GM23248 (cell line): ENCODE measurements at regions not wholly inside any gene's neighbourhood (a gene's known extent, or its start where the extent isn't known, plus 50 kb on each side); places are given as distances from the start of the nearest gene placed in this dataset.
A peak's percentile ranks its signal among the peaks of the same experiment; 100 is the strongest.

ENCODE experiments used
- DNase-seq: peaks from one replicate; pipeline ENCODE4 v3.0.0-alpha.2; 2015
- H2AFZ ChIP-seq: fragments of 200-600 bp; sonication (generic); 2 replicates; pipeline ENCODE4 v1.6.1; 2016; ENCODE audit warnings: antibody characterized with exemption
- H3F3A ChIP-seq: fragments of 200-600 bp; sonication (generic); 2 replicates; pipeline ENCODE4 v1.6.1; 2016; ENCODE audit warnings: mild to moderate bottlenecking, antibody characterized with exemption, mixed run types; ENCODE audit not compliant: insufficient read depth
- H3K27ac ChIP-seq: fragments of 200-600 bp; sonication (generic); 2 replicates; pipeline ENCODE4 v1.5.1; 2016; ENCODE audit warnings: mild to moderate bottlenecking
- H3K27me3 ChIP-seq: fragments of 200-600 bp; sonication (generic); replicated peaks from 2 replicates; pipeline ENCODE4 v1.6.1; 2016; ENCODE audit warnings: mild to moderate bottlenecking; ENCODE audit not compliant: insufficient read depth
- H3K36me3 ChIP-seq: fragments of 200-600 bp; sonication (generic); 2 replicates; pipeline ENCODE4 v1.6.1; 2016; ENCODE audit warnings: low read depth, mild to moderate bottlenecking
- H3K4me1 ChIP-seq: fragments of 200-600 bp; sonication (generic); 2 replicates; pipeline ENCODE4 v1.6.1; 2016; ENCODE audit warnings: mild to moderate bottlenecking; ENCODE audit not compliant: insufficient read depth
- H3K4me2 ChIP-seq: fragments of 200-600 bp; sonication (generic); one replicate; pipeline ENCODE4 v1.6.1; 2016; ENCODE audit warnings: mild to moderate bottlenecking; ENCODE audit not compliant: unreplicated experiment
- H3K4me3 ChIP-seq: fragments of 200-600 bp; sonication (generic); 2 replicates; pipeline ENCODE4 v1.5.1; 2016; ENCODE audit warnings: mild to moderate bottlenecking
- H3K79me2 ChIP-seq: fragments of 200-600 bp; sonication (generic); 2 replicates; pipeline ENCODE4 v1.6.1; 2016; ENCODE audit warnings: mild to moderate bottlenecking; ENCODE audit not compliant: insufficient read depth
- H3K9ac ChIP-seq: fragments of 200-600 bp; sonication (generic); 2 replicates; pipeline ENCODE4 v1.6.1; 2016; ENCODE audit warnings: mild to moderate bottlenecking
- H3K9me2 ChIP-seq: fragments of 200-600 bp; sonication (generic); 2 replicates; pipeline ENCODE4 v1.6.1; 2016; ENCODE audit warnings: mixed run types, mild to moderate bottlenecking, moderate library complexity; ENCODE audit not compliant: insufficient read depth
- H3K9me3 ChIP-seq: fragments of 200-600 bp; sonication (generic); one replicate; pipeline ENCODE4 v1.6.1; 2017; ENCODE audit warnings: low read depth
- H4K20me1 ChIP-seq: fragments of 200-600 bp; sonication (generic); 2 replicates; pipeline ENCODE4 v1.6.0; 2016; ENCODE audit not compliant: insufficient read depth
- EZH2 ChIP-seq: fragments of 200-600 bp; sonication (generic); IDR thresholded peaks from 2 replicates; pipeline ENCODE4 v1.6.1; 2018; ENCODE audit warnings: antibody characterized with exemption, mild to moderate bottlenecking; ENCODE audit not compliant: insufficient read depth, poor library complexity, severe bottlenecking
- EZH2phosphoT487 ChIP-seq: fragments of 200-600 bp; sonication (generic); IDR thresholded peaks from 2 replicates; pipeline ENCODE4 v1.6.1; 2018; ENCODE audit warnings: antibody characterized with exemption, moderate library complexity, mild to moderate bottlenecking, low read depth; ENCODE audit not compliant: insufficient read depth
- WGBS, 2 experiments: methylation state at CpG; one replicate each; pipeline ENCODE4 v1.1.6; 2015 to 2017; ENCODE audit warnings: low lambda C conversion rate in 2 of 2, low coverage in 1 of 2; ENCODE audit errors: missing lambda C conversion rate in 2 of 2; 5-methylcytosine and 5-hydroxymethylcytosine counted together
- in situ Hi-C: fragments of 300-500 bp; cut with MboI; formaldehyde crosslinking; loops from 2 replicates; pipeline ENCODE4 v1.15.0; 2020

DNA sequence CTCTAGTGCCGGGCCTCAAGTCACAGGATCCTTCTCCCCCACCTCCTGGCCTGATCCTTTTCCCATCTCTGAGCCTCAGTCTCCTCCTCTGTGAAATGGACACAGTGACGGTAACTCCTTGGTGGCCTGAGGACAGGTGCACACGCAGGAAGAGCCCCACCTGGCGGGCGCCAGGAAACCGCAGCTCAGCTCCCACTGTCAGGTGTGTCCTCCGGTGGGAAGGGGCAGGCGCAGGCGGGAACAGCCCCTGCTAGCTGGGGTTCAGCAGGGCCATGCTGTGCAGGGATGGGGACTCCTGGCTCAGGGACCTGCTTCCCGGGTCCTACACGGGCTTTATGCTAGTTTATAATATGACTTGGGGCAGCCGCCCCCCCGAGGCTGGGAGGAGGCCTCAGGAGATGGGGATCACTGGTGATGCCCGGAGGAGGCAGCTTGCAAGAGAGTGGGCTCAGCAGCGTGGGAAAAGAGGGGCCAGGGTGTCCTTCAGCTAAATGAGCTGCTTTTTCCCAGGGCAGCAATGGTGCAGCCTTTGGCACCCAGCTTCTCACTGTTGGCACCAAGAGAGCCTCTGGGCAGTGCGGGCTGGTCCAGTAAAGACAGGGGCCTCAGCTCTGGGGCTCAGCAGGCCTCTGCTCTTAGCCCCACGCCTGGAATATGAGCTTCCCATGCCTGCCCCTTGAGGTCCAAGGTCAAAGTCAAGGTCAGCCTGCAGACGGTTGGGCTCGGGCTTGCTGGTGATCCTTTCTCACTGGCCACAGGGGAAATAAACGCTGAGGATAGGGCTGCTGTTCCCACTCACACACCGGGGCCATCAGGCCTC lies 68.0 kb upstream of the FAM20C start:
- no peaks in the 10 kb centered on the region for H4K20me1 ChIP-seq
- H3K9me2 ChIP-seq: no peaks in the 10 kb centered on the region
- peaks cover 2% of the 10 kb centered on the region for H3K4me1 ChIP-seq
- H2AFZ ChIP-seq: no peak overlapping the region
- no peak overlapping the region for H3K9ac ChIP-seq
- H3K36me3 ChIP-seq: no peaks in the 10 kb centered on the region
- WGBS, 2 experiments: 75 to 77% methylated on average over 19 to 21 of the region's 21 CpGs
- no peaks in the 10 kb centered on the region for H3K79me2 ChIP-seq
- no peaks in the 10 kb centered on the region for H3K27me3 ChIP-seq
- no peaks in the 10 kb centered on the region for H3F3A ChIP-seq
- no peak for DNase-seq
- TF ChIP-seq EZH2phosphoT487 (no peak), EZH2 (no peak)
- H3K4me2 ChIP-seq: no peak overlapping the region
- H3K27ac ChIP-seq: no peak overlapping the region
- no peaks in the 10 kb centered on the region for H3K9me3 ChIP-seq
- H3K4me3 ChIP-seq: no peak overlapping the region
- in situ Hi-C loops: no loop called here

GRCh38 chr7:125061-125475 lies 67.3 kb upstream of the FAM20C start:
- in situ Hi-C loops: no loop called here
- Histone ChIP-seq H3K4me2 (no peak overlapping the region), H3K9ac (no peak overlapping the region), H3K9me3 (no peaks in the 10 kb centered on the region), H3K79me2 (no peaks in the 10 kb centered on the region), H3K4me1 (peaks cover 9% of the 10 kb centered on the region), H3F3A (peaks cover 3% of the 10 kb centered on the region; the same call in 1 of the 2 replicates), H2AFZ (no peak overlapping the region), H3K27ac (no peak overlapping the region), H3K9me2 (no peaks in the 10 kb centered on the region), H4K20me1 (no peaks in the 10 kb centered on the region), H3K4me3 (no peak overlapping the region), H3K27me3 (no peaks in the 10 kb centered on the region), H3K36me3 (no peaks in the 10 kb centered on the region)
- TF ChIP-seq EZH2 (no peak), EZH2phosphoT487 (no peak)
- 38 to 39% methylated on average over 14 of the region's 14 CpGs for WGBS, 2 experiments
- DNase-seq: no peak

- Histone ChIP-seq H3K9me2 (no peaks in the 10 kb centered on the region), H3K36me3 (no peaks in the 10 kb centered on the region), H2AFZ (no peak overlapping the region), H4K20me1 (no peaks in the 10 kb centered on the region), H3K79me2 (no peaks in the 10 kb centered on the region), H3K9ac (no peak overlapping the region), H3K4me3 (no peak overlapping the region), H3K9me3 (no peaks in the 10 kb centered on the region), H3F3A (peaks cover 6% of the 10 kb centered on the region; the same call in 1 of the 2 replicates), H3K4me1 (peaks cover 9% of the 10 kb centered on the region), H3K27ac (no peak overlapping the region), H3K4me2 (no peak overlapping the region), H3K27me3 (no peaks in the 10 kb centered on the region)
- in situ Hi-C loops: no loop called here
- DNase-seq: peak; percentile 36
- TF ChIP-seq EZH2: no peak
- no peak for TF ChIP-seq EZH2phosphoT487
- 93 to 98% methylated on average over 5 of the region's 8 CpGs for WGBS, 2 experiments
Observed at GRCh38 chr7:125661-126060, 66.7 kb upstream of the FAM20C start.

DNA sequence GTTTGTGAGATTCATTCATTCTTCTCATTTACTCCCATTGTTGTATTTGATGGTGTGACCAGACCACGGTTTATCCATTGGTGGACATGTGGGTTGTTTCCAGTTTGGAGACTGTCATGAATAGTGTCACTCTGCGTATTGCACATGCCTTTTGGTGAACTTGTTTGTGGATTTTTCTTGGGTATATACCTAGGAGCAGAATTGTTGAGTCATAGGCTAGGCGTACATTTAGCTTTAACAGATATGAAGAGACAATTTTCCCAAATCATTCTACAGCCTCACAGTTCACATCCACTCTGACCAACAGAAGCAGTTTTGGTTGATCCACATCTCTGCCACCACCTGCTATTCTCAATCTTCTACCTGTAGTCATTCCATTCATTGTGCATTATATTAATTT lies 66.0 kb upstream of the FAM20C start:
- Histone ChIP-seq H3F3A (peaks cover 6% of the 10 kb centered on the region; the same call in 1 of the 2 replicates), H3K9ac (no peak overlapping the region), H3K79me2 (no peaks in the 10 kb centered on the region), H4K20me1 (no peaks in the 10 kb centered on the region), H3K36me3 (no peaks in the 10 kb centered on the region), H2AFZ (no peak overlapping the region), H3K27me3 (no peaks in the 10 kb centered on the region), H3K4me3 (no peak overlapping the region), H3K9me3 (no peaks in the 10 kb centered on the region), H3K9me2 (no peaks in the 10 kb centered on the region), H3K4me2 (no peak overlapping the region), H3K4me1 (peaks cover 10% of the 10 kb centered on the region), H3K27ac (no peak overlapping the region)
- DNase-seq: no peak
- TF ChIP-seq EZH2 (no peak), EZH2phosphoT487 (no peak)
- WGBS, 2 experiments: 95 to 97% methylated on average over 3 of the region's 3 CpGs
- in situ Hi-C loops: no loop called here
